MM.1S (cell line): ENCODE measurements at regions not wholly inside any gene's neighbourhood (a gene's known extent, or its start where the extent isn't known, plus 50 kb on each side); places are given as distances from the start of the nearest gene placed in this dataset.

Source experiments
- DNase-seq: peaks from one replicate; pipeline ENCODE4 v3.0.0-alpha.2; 2015
- H2AFZ ChIP-seq: fragments of 300-600 bp; sonication (generic); 2 replicates; pipeline ENCODE4 v1.6.0; 2016; ENCODE audit warnings: antibody characterized with exemption, low read length
- H3F3A ChIP-seq: fragments of 300-600 bp; sonication (generic); 2 replicates; pipeline ENCODE4 v1.6.1; 2016; ENCODE audit warnings: mild to moderate bottlenecking, antibody characterized with exemption, low read length, moderate library complexity, mixed read lengths; ENCODE audit not compliant: insufficient read depth
- H3K27ac ChIP-seq: fragments of 300-600 bp; sonication (generic); 2 replicates; pipeline ENCODE4 v1.5.1; 2016; ENCODE audit warnings: mild to moderate bottlenecking, low read length
- H3K27me3 ChIP-seq: fragments of 300-600 bp; sonication (generic); replicated peaks from 2 replicates; pipeline ENCODE4 v1.6.0; 2016; ENCODE audit warnings: low read length; ENCODE audit not compliant: insufficient read depth
- H3K36me3 ChIP-seq: fragments of 300-600 bp; sonication (generic); replicated peaks from 2 replicates; pipeline ENCODE4 v1.6.1; 2016; ENCODE audit warnings: mild to moderate bottlenecking, low read length, mixed read lengths; ENCODE audit not compliant: insufficient read depth
- H3K4me1 ChIP-seq: fragments of 300-600 bp; sonication (generic); 2 replicates; pipeline ENCODE4 v1.6.1; 2016; ENCODE audit warnings: low read length, mixed read lengths
- H3K4me2 ChIP-seq: fragments of 300-600 bp; sonication (generic); 2 replicates; pipeline ENCODE4 v1.6.0; 2016; ENCODE audit warnings: low read depth, low read length
- H3K4me3 ChIP-seq: fragments of 300-600 bp; sonication (generic); 2 replicates; pipeline ENCODE4 v1.5.1; 2016; ENCODE audit warnings: low read length, mixed read lengths
- H3K79me2 ChIP-seq: fragments of 300-600 bp; sonication (generic); 2 replicates; pipeline ENCODE4 v1.6.1; 2016; ENCODE audit warnings: mixed run types, low read length, mixed read lengths
- H3K9ac ChIP-seq: fragments of 300-600 bp; sonication (generic); 2 replicates; pipeline ENCODE4 v1.6.1; 2016; ENCODE audit warnings: low read length, mixed read lengths
- H3K9me2 ChIP-seq: fragments of 300-600 bp; sonication (generic); replicated peaks from 2 replicates; pipeline ENCODE4 v1.6.1; 2016; ENCODE audit warnings: mild to moderate bottlenecking, low read length, mixed read lengths; ENCODE audit not compliant: insufficient read depth
- H3K9me3 ChIP-seq: fragments of 300-600 bp; sonication (generic); replicated peaks from 2 replicates; pipeline ENCODE4 v1.6.1; 2016; ENCODE audit warnings: mild to moderate bottlenecking, low read length, mixed read lengths; ENCODE audit not compliant: insufficient read depth
- H4K20me1 ChIP-seq: fragments of 300-600 bp; sonication (generic); 2 replicates; pipeline ENCODE4 v1.6.1; 2016; ENCODE audit warnings: mild to moderate bottlenecking, low read length, moderate library complexity, mixed read lengths; ENCODE audit not compliant: insufficient read depth
- EZH2 ChIP-seq: fragments of 300-600 bp; sonication (generic); optimal IDR thresholded peaks from 2 replicates; pipeline ENCODE3; 2017; ENCODE audit warnings: low read depth, mild to moderate bottlenecking, antibody characterized with exemption, low read length, mixed read lengths
- EZH2phosphoT487 ChIP-seq: fragments of 300-600 bp; sonication (generic); IDR thresholded peaks from 2 replicates; pipeline ENCODE4 v1.6.1; 2018; ENCODE audit warnings: antibody characterized with exemption, low read length
- TF ChIP-seq, protein P1 (sequence below): fragments of 300-600 bp; sonication (generic); IDR thresholded peaks from 2 replicates; pipeline ENCODE4 v1.5.1; 2016; ENCODE audit warnings: antibody characterized with exemption, low read length, mixed read lengths

DNA sequence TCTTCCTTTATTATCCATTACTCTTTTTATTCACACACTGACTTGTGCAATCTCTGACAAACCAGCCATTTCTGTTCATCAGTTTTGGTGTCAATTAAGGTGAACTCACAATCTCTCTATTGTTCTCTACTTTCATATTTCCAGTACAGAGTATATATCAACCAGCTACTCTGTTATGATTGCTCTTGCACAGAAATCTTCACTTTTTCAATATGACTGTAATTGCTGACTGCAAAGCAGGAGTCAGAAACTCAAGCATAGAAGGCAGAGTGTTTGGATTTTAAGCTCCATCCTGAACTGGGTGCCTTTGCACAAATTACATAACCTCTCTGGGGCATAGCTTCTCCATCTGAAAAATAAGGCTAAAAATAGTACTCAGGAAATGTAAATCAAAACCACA lies 1042.0 kb downstream of the GRM8 start:
- DNase-seq, result no peak
- Histone ChIP-seq H3K9me3 (no peaks in the 10 kb centered on the region), H3K9ac (no peak overlapping the region), H3K9me2 (no peaks in the 10 kb centered on the region), H2AFZ (no peak overlapping the region), H3K4me1 (peaks cover 6% of the 10 kb centered on the region; the same call in 1 of the 2 replicates), H3F3A (no peaks in the 10 kb centered on the region), H3K27me3 (no peaks in the 10 kb centered on the region), H4K20me1 (no peaks in the 10 kb centered on the region), H3K4me2 (no peak overlapping the region), H3K4me3 (no peak overlapping the region), H3K27ac (no peak overlapping the region), H3K79me2 (no peaks in the 10 kb centered on the region), H3K36me3 (no peaks in the 10 kb centered on the region)
- TF ChIP-seq EZH2phosphoT487 (no peak), EZH2 (no peak)
- TF ChIP-seq, protein P1, sequence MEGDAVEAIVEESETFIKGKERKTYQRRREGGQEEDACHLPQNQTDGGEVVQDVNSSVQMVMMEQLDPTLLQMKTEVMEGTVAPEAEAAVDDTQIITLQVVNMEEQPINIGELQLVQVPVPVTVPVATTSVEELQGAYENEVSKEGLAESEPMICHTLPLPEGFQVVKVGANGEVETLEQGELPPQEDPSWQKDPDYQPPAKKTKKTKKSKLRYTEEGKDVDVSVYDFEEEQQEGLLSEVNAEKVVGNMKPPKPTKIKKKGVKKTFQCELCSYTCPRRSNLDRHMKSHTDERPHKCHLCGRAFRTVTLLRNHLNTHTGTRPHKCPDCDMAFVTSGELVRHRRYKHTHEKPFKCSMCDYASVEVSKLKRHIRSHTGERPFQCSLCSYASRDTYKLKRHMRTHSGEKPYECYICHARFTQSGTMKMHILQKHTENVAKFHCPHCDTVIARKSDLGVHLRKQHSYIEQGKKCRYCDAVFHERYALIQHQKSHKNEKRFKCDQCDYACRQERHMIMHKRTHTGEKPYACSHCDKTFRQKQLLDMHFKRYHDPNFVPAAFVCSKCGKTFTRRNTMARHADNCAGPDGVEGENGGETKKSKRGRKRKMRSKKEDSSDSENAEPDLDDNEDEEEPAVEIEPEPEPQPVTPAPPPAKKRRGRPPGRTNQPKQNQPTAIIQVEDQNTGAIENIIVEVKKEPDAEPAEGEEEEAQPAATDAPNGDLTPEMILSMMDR, result no peak

DNA sequence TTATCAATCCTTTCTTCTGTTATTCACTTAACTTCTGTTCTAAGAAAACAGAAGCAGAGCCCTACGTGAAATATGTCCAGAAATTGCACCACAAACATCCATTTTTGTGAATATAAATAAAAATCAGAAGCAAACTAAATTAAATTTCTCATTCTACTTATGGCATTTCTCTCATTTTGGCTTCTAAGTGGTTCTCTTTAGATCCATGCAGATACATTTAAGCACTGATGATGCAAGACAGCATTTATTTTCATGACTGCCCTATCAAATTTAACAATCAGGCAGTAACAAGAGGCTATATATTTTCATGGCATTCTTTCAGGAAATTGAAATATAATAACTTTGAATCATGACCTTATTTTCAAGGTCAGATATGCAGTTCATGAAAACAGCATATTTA lies 1049.6 kb downstream of the GRM8 start:
- H3F3A ChIP-seq, result no peaks in the 10 kb centered on the region
- H3K4me3 ChIP-seq, result no peak overlapping the region
- DNase-seq, result no peak
- no peak overlapping the region for H3K27ac ChIP-seq
- H3K9me3 ChIP-seq, result no peaks in the 10 kb centered on the region
- H3K4me1 ChIP-seq, result no peaks in the 10 kb centered on the region
- no peak overlapping the region for H3K9ac ChIP-seq
- TF ChIP-seq EZH2phosphoT487 (no peak), EZH2 (no peak)
- TF ChIP-seq, protein P1, result no peak
- no peaks in the 10 kb centered on the region for H3K36me3 ChIP-seq
- H2AFZ ChIP-seq, result no peak overlapping the region
- H3K9me2 ChIP-seq, result no peaks in the 10 kb centered on the region
- H3K27me3 ChIP-seq, result no peaks in the 10 kb centered on the region
- H3K79me2 ChIP-seq, result no peaks in the 10 kb centered on the region
- no peak overlapping the region for H3K4me2 ChIP-seq
- no peaks in the 10 kb centered on the region for H4K20me1 ChIP-seq

DNA sequence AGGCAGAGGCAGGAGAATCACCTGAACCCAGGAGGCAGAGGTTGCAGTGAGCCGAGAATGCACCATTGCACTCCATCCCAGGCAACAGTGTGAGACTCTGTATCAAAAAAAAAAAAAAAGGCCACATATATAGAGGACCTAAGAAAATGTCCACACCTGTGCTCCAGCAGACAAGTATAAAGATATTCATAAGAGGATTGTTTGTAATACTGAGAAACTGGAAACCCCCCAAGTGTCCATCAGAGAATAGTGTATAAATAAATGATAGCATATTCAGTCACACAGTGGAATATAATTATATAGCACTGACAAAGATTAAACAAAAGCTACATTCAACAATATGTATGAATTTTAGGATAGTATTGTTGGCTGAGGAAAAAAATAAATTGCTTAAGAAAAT lies 1050.6 kb downstream of the GRM8 start:
- Histone ChIP-seq H2AFZ (no peak overlapping the region), H3K9me3 (no peaks in the 10 kb centered on the region), H3K4me1 (no peaks in the 10 kb centered on the region), H3F3A (no peaks in the 10 kb centered on the region), H3K27me3 (no peaks in the 10 kb centered on the region), H3K4me2 (no peak overlapping the region), H3K27ac (no peak overlapping the region), H3K4me3 (no peak overlapping the region), H3K79me2 (no peaks in the 10 kb centered on the region), H3K36me3 (no peaks in the 10 kb centered on the region), H4K20me1 (no peaks in the 10 kb centered on the region), H3K9me2 (no peaks in the 10 kb centered on the region), H3K9ac (no peak overlapping the region)
- DNase-seq, result no peak
- TF ChIP-seq, protein P1, result no peak
- TF ChIP-seq EZH2 (no peak), EZH2phosphoT487 (no peak)
